ENCODE measurements at regions not wholly inside any gene's neighbourhood (a gene's known extent, or its start where the extent isn't known, plus 50 kb on each side); places are given as distances from the start of the nearest gene placed in this dataset.

DNA sequence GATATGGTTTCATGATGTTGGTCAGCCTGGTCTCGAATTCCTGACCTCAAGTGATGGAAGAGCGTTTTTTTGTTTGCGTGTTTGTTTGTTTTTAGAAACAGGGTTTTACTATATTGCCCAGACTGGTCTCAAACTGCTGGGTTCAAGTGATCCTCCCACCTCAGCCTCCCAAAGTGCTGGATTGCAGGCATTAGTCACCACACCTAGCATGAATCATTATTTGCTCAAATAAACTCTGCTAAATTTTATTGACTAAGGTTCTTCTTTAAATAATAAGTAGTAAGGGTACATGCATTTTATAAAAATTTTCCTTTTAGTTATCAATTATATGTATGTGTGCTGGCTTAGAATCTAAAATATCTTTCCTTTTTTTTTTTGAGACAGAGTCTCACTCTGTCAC, 52.9 kb downstream of the ZBTB9 start:
- no peak for TF ChIP-seq POLR2A (IDR thresholded peaks at IDR 0.05)
- no peak for TF ChIP-seq CTCF (IDR thresholded peaks at IDR 0.05)

Measured in heart left ventricle (tissue), 13 donors.